Non-pigmented ciliary epithelial cell (primary cell): ENCODE measurements at regions not wholly inside any gene's neighbourhood (a gene's known extent, or its start where the extent isn't known, plus 50 kb on each side); places are given as distances from the start of the nearest gene placed in this dataset.
"Not testable (repeated sequence)": the region's sequence is repeated elsewhere in the genome, so short reads cannot be mapped to it uniquely, and the experiment has no call there.

Experiments used
- DNase-seq: peaks from one replicate; pipeline ENCODE4 v3.0.0-alpha.2; 2010; ENCODE audit warnings: low read depth

GRCh38 chr7:81887098-81888090, 117.5 kb upstream of the HGF start:
- DNase-seq, result no peak

- DNase-seq, result no peak
Observed at GRCh38 chr7:81886211-81886764, 116.4 kb upstream of the HGF start.

- no peak for DNase-seq
Observed at GRCh38 chr7:81884817-81885216, 115.0 kb upstream of the HGF start.

- DNase-seq, result no peak
Observed at GRCh38 chr7:81883801-81884393, 114.0 kb upstream of the HGF start.

GRCh38 chr7:81882086-81882485, 112.2 kb upstream of the HGF start:
- no peak for DNase-seq

GRCh38 chr7:81877890-81878289, 108.0 kb upstream of the HGF start:
- DNase-seq, result no peak

- DNase-seq, result no peak
Observed at GRCh38 chr7:81873559-81873958, 103.7 kb upstream of the HGF start.

- DNase-seq, result no peak
Observed at GRCh38 chr7:81871606-81872265, 101.9 kb upstream of the HGF start.

GRCh38 chr7:81870608-81871007, 100.8 kb upstream of the HGF start:
- no peak for DNase-seq

GRCh38 chr7:81869670-81870069, 99.8 kb upstream of the HGF start:
- no peak for DNase-seq

GRCh38 chr7:81865754-81866153, 95.9 kb upstream of the HGF start:
- DNase-seq, result no peak

- no peak for DNase-seq
Observed at GRCh38 chr7:81859433-81859832, 89.6 kb upstream of the HGF start.

GRCh38 chr7:81858820-81859219, 89.0 kb upstream of the HGF start:
- DNase-seq, result not testable (repeated sequence)

- DNase-seq, result no peak
Observed at GRCh38 chr7:81857385-81857784, 87.5 kb upstream of the HGF start.

GRCh38 chr7:81854518-81854917, 84.7 kb upstream of the HGF start:
- DNase-seq, result no peak

GRCh38 chr7:81852701-81853100, 82.9 kb upstream of the HGF start:
- no peak for DNase-seq

GRCh38 chr7:81851413-81851812, 81.6 kb upstream of the HGF start:
- no peak for DNase-seq

- peak; percentile 43 for DNase-seq
Observed at GRCh38 chr7:81846398-81846797, 76.6 kb upstream of the HGF start.

- DNase-seq, result no peak
Observed at GRCh38 chr7:81845744-81846241, 75.9 kb upstream of the HGF start.

GRCh38 chr7:81843657-81844056, 73.8 kb upstream of the HGF start:
- DNase-seq, result not testable (repeated sequence)

GRCh38 chr7:81842361-81842760, 72.5 kb upstream of the HGF start:
- DNase-seq, result no peak

GRCh38 chr7:81839708-81840369, 70.0 kb upstream of the HGF start:
- DNase-seq, result no peak
